HL-60 (cell line): ENCODE measurements at regions not wholly inside any gene's neighbourhood (a gene's known extent, or its start where the extent isn't known, plus 50 kb on each side); places are given as distances from the start of the nearest gene placed in this dataset.

Experiments used
- POLR2AphosphoS5 ChIP-seq: IDR thresholded peaks from 2 replicates; pipeline ENCODE4 v1.6.1; 2012; ENCODE audit warnings: low read depth
- SPI1 ChIP-seq: IDR thresholded peaks from 2 replicates; pipeline ENCODE4 v1.6.1; 2012; ENCODE audit warnings: low read depth, mild to moderate bottlenecking, borderline replicate concordance
- TF ChIP-seq, protein P1 (sequence below): IDR thresholded peaks from 2 replicates; pipeline ENCODE4 v1.6.1; 2012; ENCODE audit warnings: low read depth; ENCODE audit not compliant: insufficient replicate concordance
- TF ChIP-seq, protein P2 (sequence below): IDR thresholded peaks from one replicate; pipeline ENCODE4 v1.5.1; 2011; ENCODE audit warnings: low read length, control low read depth, inconsistent platforms; ENCODE audit not compliant: insufficient read depth

DNA sequence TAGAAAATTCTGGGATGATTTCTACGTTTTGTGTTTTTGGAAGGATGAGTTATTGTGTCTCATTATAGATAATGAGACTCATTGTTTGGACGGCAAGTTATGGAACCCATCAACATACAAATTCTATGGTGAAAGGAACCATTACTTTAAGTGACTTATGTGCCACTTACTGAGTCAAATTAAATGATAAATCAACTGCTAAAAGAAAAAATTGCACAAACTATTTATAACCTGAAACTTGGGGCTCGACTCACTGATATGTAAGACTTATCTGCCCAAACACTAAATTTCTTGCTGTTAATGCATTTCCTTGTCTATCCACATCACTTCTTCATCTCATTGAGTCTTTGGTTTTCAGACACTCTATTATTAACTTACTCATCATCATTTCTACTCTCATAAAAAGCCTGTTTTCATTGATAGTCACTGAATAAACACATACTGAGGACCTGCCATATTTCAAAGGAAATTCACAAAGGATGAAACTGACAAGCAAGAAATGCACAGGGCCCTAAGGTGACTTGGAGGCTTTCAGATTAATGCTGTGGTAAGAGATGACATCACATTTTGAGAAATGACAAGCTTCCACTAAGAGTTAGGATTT, 872.7 kb upstream of the ADAMTS5 start:
- TF ChIP-seq, protein P1, sequence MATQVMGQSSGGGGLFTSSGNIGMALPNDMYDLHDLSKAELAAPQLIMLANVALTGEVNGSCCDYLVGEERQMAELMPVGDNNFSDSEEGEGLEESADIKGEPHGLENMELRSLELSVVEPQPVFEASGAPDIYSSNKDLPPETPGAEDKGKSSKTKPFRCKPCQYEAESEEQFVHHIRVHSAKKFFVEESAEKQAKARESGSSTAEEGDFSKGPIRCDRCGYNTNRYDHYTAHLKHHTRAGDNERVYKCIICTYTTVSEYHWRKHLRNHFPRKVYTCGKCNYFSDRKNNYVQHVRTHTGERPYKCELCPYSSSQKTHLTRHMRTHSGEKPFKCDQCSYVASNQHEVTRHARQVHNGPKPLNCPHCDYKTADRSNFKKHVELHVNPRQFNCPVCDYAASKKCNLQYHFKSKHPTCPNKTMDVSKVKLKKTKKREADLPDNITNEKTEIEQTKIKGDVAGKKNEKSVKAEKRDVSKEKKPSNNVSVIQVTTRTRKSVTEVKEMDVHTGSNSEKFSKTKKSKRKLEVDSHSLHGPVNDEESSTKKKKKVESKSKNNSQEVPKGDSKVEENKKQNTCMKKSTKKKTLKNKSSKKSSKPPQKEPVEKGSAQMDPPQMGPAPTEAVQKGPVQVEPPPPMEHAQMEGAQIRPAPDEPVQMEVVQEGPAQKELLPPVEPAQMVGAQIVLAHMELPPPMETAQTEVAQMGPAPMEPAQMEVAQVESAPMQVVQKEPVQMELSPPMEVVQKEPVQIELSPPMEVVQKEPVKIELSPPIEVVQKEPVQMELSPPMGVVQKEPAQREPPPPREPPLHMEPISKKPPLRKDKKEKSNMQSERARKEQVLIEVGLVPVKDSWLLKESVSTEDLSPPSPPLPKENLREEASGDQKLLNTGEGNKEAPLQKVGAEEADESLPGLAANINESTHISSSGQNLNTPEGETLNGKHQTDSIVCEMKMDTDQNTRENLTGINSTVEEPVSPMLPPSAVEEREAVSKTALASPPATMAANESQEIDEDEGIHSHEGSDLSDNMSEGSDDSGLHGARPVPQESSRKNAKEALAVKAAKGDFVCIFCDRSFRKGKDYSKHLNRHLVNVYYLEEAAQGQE, result no peak
- no peak for TF ChIP-seq POLR2AphosphoS5
- TF ChIP-seq, protein P2, sequence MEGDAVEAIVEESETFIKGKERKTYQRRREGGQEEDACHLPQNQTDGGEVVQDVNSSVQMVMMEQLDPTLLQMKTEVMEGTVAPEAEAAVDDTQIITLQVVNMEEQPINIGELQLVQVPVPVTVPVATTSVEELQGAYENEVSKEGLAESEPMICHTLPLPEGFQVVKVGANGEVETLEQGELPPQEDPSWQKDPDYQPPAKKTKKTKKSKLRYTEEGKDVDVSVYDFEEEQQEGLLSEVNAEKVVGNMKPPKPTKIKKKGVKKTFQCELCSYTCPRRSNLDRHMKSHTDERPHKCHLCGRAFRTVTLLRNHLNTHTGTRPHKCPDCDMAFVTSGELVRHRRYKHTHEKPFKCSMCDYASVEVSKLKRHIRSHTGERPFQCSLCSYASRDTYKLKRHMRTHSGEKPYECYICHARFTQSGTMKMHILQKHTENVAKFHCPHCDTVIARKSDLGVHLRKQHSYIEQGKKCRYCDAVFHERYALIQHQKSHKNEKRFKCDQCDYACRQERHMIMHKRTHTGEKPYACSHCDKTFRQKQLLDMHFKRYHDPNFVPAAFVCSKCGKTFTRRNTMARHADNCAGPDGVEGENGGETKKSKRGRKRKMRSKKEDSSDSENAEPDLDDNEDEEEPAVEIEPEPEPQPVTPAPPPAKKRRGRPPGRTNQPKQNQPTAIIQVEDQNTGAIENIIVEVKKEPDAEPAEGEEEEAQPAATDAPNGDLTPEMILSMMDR, result no peak
- no peak for TF ChIP-seq SPI1
